H1 (cell line): ENCODE measurements at regions not wholly inside any gene's neighbourhood (a gene's known extent, or its start where the extent isn't known, plus 50 kb on each side); places are given as distances from the start of the nearest gene placed in this dataset.

Experiments
- CTCF ChIA-PET: fragments of 300-600 bp; sonication (Branson Sonifier 250); formaldehyde crosslinking; loops from one replicate; lab custom pipeline; 2021; ENCODE audit not compliant: partially characterized antibody; lab: Charles Lee
- POLR2A ChIA-PET: fragments of 300-600 bp; sonication (Branson Sonifier 250); formaldehyde crosslinking; loops from one replicate; lab custom pipeline; 2021; ENCODE audit warnings: inconsistent platforms; ENCODE audit not compliant: partially characterized antibody; lab: Charles Lee
- DNase-seq, 2 experiments: peaks; one replicate each; pipeline versions ENCODE4 v3.0.0 to v3.0.0-alpha.2; 2010 to 2022; ENCODE audit warnings: low spot score in 2 of 2, low read depth in 1 of 2, mixed read lengths in 1 of 2
- FAIRE-seq: peaks from 2 replicates; lab custom pipeline; 2011; peaks lifted over from hg19 to GRCh38; lab: Jason Lieb, UNC
- H2AFZ ChIP-seq: 2 replicates; pipeline ENCODE4 v1.8.1; 2012; ENCODE audit warnings: low read length, inconsistent platforms
- H2AK5ac ChIP-seq: 2 replicates; pipeline ENCODE4 v1.6.1; 2013; ENCODE audit warnings: low read depth, low read length
- H2BK120ac ChIP-seq: replicated peaks from 2 replicates; pipeline ENCODE3; 2013; ENCODE audit warnings: low read depth, low read length, inconsistent platforms
- H2BK12ac ChIP-seq: 2 replicates; pipeline ENCODE4 v1.6.1; 2013; ENCODE audit warnings: low read depth, low read length
- H2BK15ac ChIP-seq: 2 replicates; pipeline ENCODE4 v1.6.1; 2013; ENCODE audit warnings: low read length
- H2BK20ac ChIP-seq: 2 replicates; pipeline ENCODE4 v1.6.1; 2013; ENCODE audit warnings: low read length
- H2BK5ac ChIP-seq: 2 replicates; pipeline ENCODE4 v1.6.1; 2013; ENCODE audit warnings: low read depth, low read length
- H3K14ac ChIP-seq: 2 replicates; pipeline ENCODE4 v1.6.1; 2013; ENCODE audit warnings: inconsistent platforms; ENCODE audit not compliant: insufficient read length
- H3K18ac ChIP-seq: 2 replicates; pipeline ENCODE4 v1.6.1; 2013; ENCODE audit warnings: low read length; ENCODE audit errors: extremely low read depth
- H3K23ac ChIP-seq: 2 replicates; pipeline ENCODE4 v1.6.1; 2013; ENCODE audit warnings: inconsistent platforms; ENCODE audit not compliant: insufficient read length
- H3K23me2 ChIP-seq: 2 replicates; pipeline ENCODE4 v1.6.1; 2013; ENCODE audit warnings: low read depth, low read length
- H3K27ac ChIP-seq: 2 replicates; pipeline ENCODE4 v1.6.1; 2011; ENCODE audit warnings: low read depth, low read length, inconsistent platforms
- H3K27me3 ChIP-seq, 4 experiments: replicated peaks in 1 of 4; 1 replicate in 1 of 4; 2 replicates in 3 of 4; pipeline versions ENCODE4 v1.6.1 to v1.8.1; 2011 to 2013; ENCODE audit warnings: low read length in 3 of 4, mild to moderate bottlenecking in 3 of 4, inconsistent platforms in 2 of 4, mixed read lengths in 2 of 4, moderate library complexity in 1 of 4; ENCODE audit not compliant: control insufficient read depth in 3 of 4, insufficient read depth in 3 of 4; ENCODE audit errors: extremely low read depth in 1 of 4
- H3K36me3 ChIP-seq, 4 experiments: 2 replicates each; pipeline versions ENCODE4 v1.6.1 to v1.8.1; 2011 to 2013; ENCODE audit warnings: mild to moderate bottlenecking in 4 of 4, low read length in 3 of 4, moderate library complexity in 2 of 4, control low read depth in 1 of 4, inconsistent platforms in 1 of 4; ENCODE audit not compliant: insufficient read depth in 4 of 4, control insufficient read depth in 2 of 4
- H3K4ac ChIP-seq: replicated peaks from 2 replicates; pipeline ENCODE3; 2013; ENCODE audit warnings: low read length, low read depth, mixed read lengths, inconsistent platforms; ENCODE audit not compliant: insufficient read length
- H3K4me1 ChIP-seq, 4 experiments: replicated peaks in 1 of 4; 1 replicate in 1 of 4; 2 replicates in 3 of 4; pipeline versions ENCODE4 v1.6.1 to v1.8.1; 2011 to 2013; ENCODE audit warnings: low read length in 3 of 4, inconsistent platforms in 2 of 4, mixed read lengths in 1 of 4; ENCODE audit not compliant: insufficient read depth in 4 of 4, control insufficient read depth in 3 of 4
- H3K4me2 ChIP-seq, 2 experiments: 2 replicates each; pipeline versions ENCODE4 v1.6.1 to v1.8.1; 2011 to 2013; ENCODE audit warnings: low read depth in 2 of 2, low read length in 2 of 2, control low read depth in 1 of 2, inconsistent platforms in 1 of 2, mild to moderate bottlenecking in 1 of 2; ENCODE audit not compliant: insufficient read depth in 1 of 2
- H3K4me3 ChIP-seq, 4 experiments: fragments of 200-600, 300-600 bp in 1 of 4; sonication (generic), shearing (Covaris generic), sonication (Bioruptor Twin) in 1 of 4; 2 replicates each; pipeline versions ENCODE4 v1.5.1 to v1.8.1; 2011 to 2016; ENCODE audit warnings: low read length in 4 of 4, low read depth in 3 of 4, control low read depth in 2 of 4, inconsistent platforms in 2 of 4, mild to moderate bottlenecking in 2 of 4, mixed read lengths in 1 of 4, moderate library complexity in 1 of 4; ENCODE audit not compliant: insufficient read depth in 2 of 4; ENCODE audit errors: extremely low read depth in 1 of 4
- H3K56ac ChIP-seq: replicated peaks from 2 replicates; pipeline ENCODE3; 2013; ENCODE audit warnings: low read depth, mild to moderate bottlenecking, mixed read lengths, low read length, inconsistent platforms; ENCODE audit not compliant: insufficient read length
- H3K79me1 ChIP-seq: 2 replicates; pipeline ENCODE4 v1.6.1; 2013; ENCODE audit warnings: low read depth, low read length, control low read depth
- H3K79me2 ChIP-seq, 2 experiments: 2 replicates each; pipeline versions ENCODE4 v1.6.1 to v1.8.1; 2012 to 2013; ENCODE audit warnings: low read length in 2 of 2, mild to moderate bottlenecking in 2 of 2, inconsistent platforms in 1 of 2; ENCODE audit not compliant: insufficient read depth in 2 of 2, control insufficient read depth in 1 of 2
- H3K9ac ChIP-seq, 4 experiments: replicated peaks in 1 of 4; 1 replicate in 1 of 4; 2 replicates in 3 of 4; pipeline versions ENCODE4 v1.6.1 to v1.8.1; 2011 to 2013; ENCODE audit warnings: low read depth in 3 of 4, low read length in 3 of 4, control low read depth in 2 of 4, mild to moderate bottlenecking in 2 of 4, moderate library complexity in 2 of 4, inconsistent platforms in 1 of 4; ENCODE audit errors: extremely low read depth in 1 of 4
- H3K9me3 ChIP-seq, 2 experiments: 2 replicates each; pipeline versions ENCODE4 v1.6.1 to v1.8.1; 2012 to 2013; ENCODE audit warnings: mild to moderate bottlenecking in 2 of 2, moderate library complexity in 2 of 2, control low read depth in 1 of 2, inconsistent platforms in 1 of 2, low read depth in 1 of 2, low read length in 1 of 2, mixed read lengths in 1 of 2; ENCODE audit not compliant: insufficient read depth in 2 of 2
- H4K20me1 ChIP-seq, 2 experiments: replicated peaks in 1 of 2; 2 replicates each; pipeline versions ENCODE3 to v1.8.1; 2011 to 2013; ENCODE audit warnings: inconsistent platforms in 2 of 2, low read length in 2 of 2, mild to moderate bottlenecking in 1 of 2; ENCODE audit not compliant: insufficient read depth in 2 of 2, control insufficient read depth in 1 of 2
- H4K5ac ChIP-seq: 2 replicates; pipeline ENCODE4 v1.6.1; 2013; ENCODE audit warnings: low read length, low read depth, mixed read lengths, inconsistent platforms; ENCODE audit not compliant: insufficient read length
- H4K8ac ChIP-seq: 2 replicates; pipeline ENCODE4 v1.8.0; 2013; ENCODE audit warnings: mild to moderate bottlenecking, moderate library complexity, low read length, inconsistent platforms; ENCODE audit not compliant: insufficient read depth; ENCODE audit errors: extremely low read depth
- H4K91ac ChIP-seq: replicated peaks from 2 replicates; pipeline ENCODE3; 2013; ENCODE audit warnings: low read length, mixed read lengths, inconsistent platforms; ENCODE audit not compliant: insufficient read length
- CBX5 ChIP-seq: fragments of 300-800, 300-1000 bp; sonication (generic); IDR thresholded peaks from 2 replicates; pipeline ENCODE4 v1.7.1; 2016; ENCODE audit warnings: antibody characterized with exemption, low read length, low read depth
- CEBPB ChIP-seq: IDR thresholded peaks from 2 replicates; pipeline ENCODE4 v1.6.1; 2012; ENCODE audit warnings: low read depth, low read length
- EP300 ChIP-seq, 2 experiments: IDR thresholded peaks; 1 replicate in 1 of 2; 2 replicates in 1 of 2; pipeline ENCODE4 v1.6.1; 2011 to 2012; ENCODE audit warnings: low read depth in 2 of 2, low read length in 2 of 2, mild to moderate bottlenecking in 2 of 2, borderline replicate concordance in 1 of 2, inconsistent platforms in 1 of 2, moderate library complexity in 1 of 2
- EZH2 ChIP-seq: fragments of 200-600 bp; sonication (generic); IDR thresholded peaks from 2 replicates; pipeline ENCODE4 v1.7.1; 2012; ENCODE audit warnings: low read depth, mild to moderate bottlenecking, moderate library complexity, low read length, inconsistent platforms; ENCODE audit not compliant: severe bottlenecking
- KDM4A ChIP-seq: IDR thresholded peaks from one replicate; pipeline ENCODE4 v1.7.1; 2012; ENCODE audit warnings: low read depth, mild to moderate bottlenecking, moderate library complexity, low read length, inconsistent platforms; ENCODE audit not compliant: severe bottlenecking
- POU5F1 ChIP-seq: IDR thresholded peaks from 2 replicates; pipeline ENCODE4 v1.6.1; 2011; ENCODE audit warnings: low read depth, mild to moderate bottlenecking, low read length, moderate library complexity
- RAD21 ChIP-seq, 2 experiments: IDR thresholded peaks in 1 of 2; conservative IDR thresholded peaks in 1 of 2; 2 replicates each; pipeline ENCODE4 v1.6.1; 2011; ENCODE audit warnings: low read depth in 2 of 2, low read length in 2 of 2, improper control_type of control experiment in 1 of 2, inconsistent platforms in 1 of 2, mild to moderate bottlenecking in 1 of 2, moderate library complexity in 1 of 2
- SP1 ChIP-seq: IDR thresholded peaks from 2 replicates; pipeline ENCODE4 v1.6.1; 2011; ENCODE audit warnings: low read depth, low read length
- SP2 ChIP-seq: IDR thresholded peaks from 2 replicates; pipeline ENCODE4 v1.6.1; 2012; ENCODE audit warnings: mild to moderate bottlenecking, low read length, inconsistent platforms
- SP4 ChIP-seq: IDR thresholded peaks from 2 replicates; pipeline ENCODE4 v1.6.1; 2012; ENCODE audit warnings: low read length, inconsistent platforms
- TAF1 ChIP-seq: IDR thresholded peaks from 2 replicates; pipeline ENCODE4 v1.6.1; 2011; ENCODE audit warnings: mild to moderate bottlenecking, low read depth, low read length
- TEAD4 ChIP-seq: IDR thresholded peaks from 2 replicates; pipeline ENCODE4 v1.6.1; 2012; ENCODE audit warnings: low read depth, low read length, inconsistent platforms, mixed read lengths
- WGBS, 2 experiments: shearing (Covaris generic) in 1 of 2; methylation state at CpG; one replicate each; pipeline versions ENCODE4 v1.1.6 to v1.1.7; 2013 to 2015; ENCODE audit warnings: low lambda C conversion rate in 2 of 2, mixed read lengths in 2 of 2, inconsistent platforms in 1 of 2, low coverage in 1 of 2, missing lambda C conversion rate in 1 of 2; ENCODE audit not compliant: insufficient replicate concordance in 2 of 2, insufficient coverage in 1 of 2, insufficient read length in 1 of 2; ENCODE audit errors: extremely low coverage in 1 of 2, missing lambda C conversion rate in 1 of 2; 5-methylcytosine and 5-hydroxymethylcytosine counted together
- TF ChIP-seq, protein P1 (sequence below), 3 experiments: IDR thresholded peaks; 1 replicate in 2 of 3; 2 replicates in 1 of 3; pipeline versions ENCODE4 v1.5.1 to v1.6.1; 2011; ENCODE audit warnings: low read length in 3 of 3, mild to moderate bottlenecking in 3 of 3, inconsistent platforms in 2 of 3, low read depth in 1 of 3, moderate library complexity in 1 of 3; ENCODE audit not compliant: insufficient read depth in 1 of 3; ENCODE audit errors: control extremely low read depth in 1 of 3

DNA sequence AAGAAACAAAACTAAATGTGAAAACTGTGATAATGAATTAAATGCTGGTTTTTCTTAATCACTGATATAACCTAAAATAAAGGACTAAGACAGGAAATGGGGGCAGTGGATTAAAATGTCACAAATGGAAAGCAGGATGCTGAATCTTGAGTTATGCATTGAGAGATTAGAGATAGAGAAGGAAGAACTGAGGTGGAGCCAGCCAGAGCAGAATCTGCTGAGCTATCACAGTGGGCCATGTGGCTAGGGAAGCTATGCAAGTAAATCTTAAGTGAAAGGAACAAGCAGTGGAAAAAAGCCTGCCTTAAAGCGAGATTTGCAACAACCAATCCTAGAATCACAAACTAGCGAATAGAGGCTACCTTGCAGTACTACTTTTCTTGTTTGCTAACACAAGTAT lies 188.5 kb upstream of the RASA1 start:
- Histone ChIP-seq H2BK12ac (no peak overlapping the region), H3K27ac (no peak overlapping the region), H2AFZ (no peak overlapping the region), H3K14ac (no peak overlapping the region), H3K27me3 (no peaks in the 10 kb centered on the region), H3K4me1 (no peaks in the 10 kb centered on the region), H3K79me1 (no peaks in the 10 kb centered on the region), H3K23ac (no peak overlapping the region), H4K8ac (no peak overlapping the region), H2BK120ac (no peak overlapping the region), H3K18ac (no peak overlapping the region), H3K4ac (no peak overlapping the region), H3K56ac (no peak overlapping the region), H2BK20ac (no peak overlapping the region), H4K20me1 (no peaks in the 10 kb centered on the region), H3K23me2 (no peaks in the 10 kb centered on the region), H2BK15ac (no peak overlapping the region), H2BK5ac (no peak overlapping the region), H3K36me3 (no peaks in the 10 kb centered on the region; a peak in 1 of 8 replicates), H2AK5ac (no peak overlapping the region), H4K91ac (no peak overlapping the region), H3K4me3 (no peak overlapping the region), H3K9ac (no peak overlapping the region), H3K4me2 (no peak overlapping the region), H3K79me2 (no peaks in the 10 kb centered on the region), H4K5ac (no peak overlapping the region), H3K9me3 (peaks cover 4 to 5% of the 10 kb centered on the region in 2 experiments; a peak in 2 of 4 replicates)
- DNase-seq (no peak), FAIRE-seq (no peak)
- 91% methylated on average over 2 of the region's 2 CpGs; no CpG with 5 or more reads in 1 of the 2 experiments for WGBS, 2 experiments
- POLR2A ChIA-PET, result no interaction called here
- CTCF ChIA-PET, result interaction anchor here (0.7 to 1.2 kb wide), 2 partner anchors 23 to 321 kb away, joined by 4 read pairs; no protein-coding TSS in a partner anchor
- TF ChIP-seq POU5F1 (no peak), CEBPB (no peak), EP300 (IDR thresholded peaks at IDR 0.05; ENCODE audit: borderline replicate concordance in 1 of 2, low read depth in 2 of 2, low read length in 2 of 2) (no peak), CBX5 (no peak), SP2 (no peak), SP4 (no peak), EZH2 (no peak), TAF1 (no peak), SP1 (no peak), KDM4A (no peak), TEAD4 (no peak), RAD21 (IDR thresholded peaks at IDR 0.05 in 1 of 2, conservative IDR thresholded peaks at IDR 0.05 in 1 of 2; ENCODE audit: low read depth in 2 of 2, low read length in 2 of 2) (no peak)
- TF ChIP-seq, protein P1, sequence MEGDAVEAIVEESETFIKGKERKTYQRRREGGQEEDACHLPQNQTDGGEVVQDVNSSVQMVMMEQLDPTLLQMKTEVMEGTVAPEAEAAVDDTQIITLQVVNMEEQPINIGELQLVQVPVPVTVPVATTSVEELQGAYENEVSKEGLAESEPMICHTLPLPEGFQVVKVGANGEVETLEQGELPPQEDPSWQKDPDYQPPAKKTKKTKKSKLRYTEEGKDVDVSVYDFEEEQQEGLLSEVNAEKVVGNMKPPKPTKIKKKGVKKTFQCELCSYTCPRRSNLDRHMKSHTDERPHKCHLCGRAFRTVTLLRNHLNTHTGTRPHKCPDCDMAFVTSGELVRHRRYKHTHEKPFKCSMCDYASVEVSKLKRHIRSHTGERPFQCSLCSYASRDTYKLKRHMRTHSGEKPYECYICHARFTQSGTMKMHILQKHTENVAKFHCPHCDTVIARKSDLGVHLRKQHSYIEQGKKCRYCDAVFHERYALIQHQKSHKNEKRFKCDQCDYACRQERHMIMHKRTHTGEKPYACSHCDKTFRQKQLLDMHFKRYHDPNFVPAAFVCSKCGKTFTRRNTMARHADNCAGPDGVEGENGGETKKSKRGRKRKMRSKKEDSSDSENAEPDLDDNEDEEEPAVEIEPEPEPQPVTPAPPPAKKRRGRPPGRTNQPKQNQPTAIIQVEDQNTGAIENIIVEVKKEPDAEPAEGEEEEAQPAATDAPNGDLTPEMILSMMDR (IDR thresholded peaks at IDR 0.05; ENCODE audit: control extremely low read depth in 1 of 3, insufficient read depth in 1 of 3, low read depth in 1 of 3, low read length in 3 of 3), result no peak
